HG03066 (cell line): ENCODE measurements at regions not wholly inside any gene's neighbourhood (a gene's known extent, or its start where the extent isn't known, plus 50 kb on each side); places are given as distances from the start of the nearest gene placed in this dataset.

Experiments used
- ATAC-seq: cut with Tn5 transposase; IDR thresholded peaks from one replicate; pipeline ENCODE4 v1.9.1; 2021; ENCODE audit warnings: low read depth; ENCODE audit not compliant: unreplicated experiment

GRCh38 chr10:8511026-8511425 is 456.5 kb downstream of the GATA3 start:
- no peak for ATAC-seq

GRCh38 chr10:8513155-8514147 is 459.0 kb downstream of the GATA3 start:
- no peak for ATAC-seq

- no peak for ATAC-seq
These were observed 465.9 kb downstream of the GATA3 start for GRCh38 chr10:8520382-8520781.

- ATAC-seq: no peak
These were observed 473.3 kb downstream of the GATA3 start for GRCh38 chr10:8527773-8528172.

- ATAC-seq: no peak
These were observed 476.6 kb downstream of the GATA3 start for GRCh38 chr10:8531116-8531515.

GRCh38 chr10:8532647-8533046 is 478.2 kb downstream of the GATA3 start:
- no peak for ATAC-seq

- no peak for ATAC-seq
These were observed 479.0 kb downstream of the GATA3 start for GRCh38 chr10:8533462-8533861.

- ATAC-seq: no peak
These were observed 479.6 kb downstream of the GATA3 start for GRCh38 chr10:8534096-8534495.

GRCh38 chr10:8534891-8535290 is 480.4 kb downstream of the GATA3 start:
- no peak for ATAC-seq

- no peak for ATAC-seq
These were observed 484.6 kb downstream of the GATA3 start for GRCh38 chr10:8539056-8539455.

GRCh38 chr10:8543361-8544056 is 489.0 kb downstream of the GATA3 start:
- ATAC-seq: no peak

GRCh38 chr10:8544057-8544380 is 489.5 kb downstream of the GATA3 start:
- ATAC-seq: no peak

- no peak for ATAC-seq
These were observed 490.0 kb downstream of the GATA3 start for GRCh38 chr10:8544500-8544899.

- ATAC-seq: no peak
These were observed 500.1 kb downstream of the GATA3 start for GRCh38 chr10:8554574-8554973.

- ATAC-seq: no peak
These were observed 501.8 kb downstream of the GATA3 start for GRCh38 chr10:8556321-8556720.

GRCh38 chr10:8563478-8563877 is 509.0 kb downstream of the GATA3 start:
- no peak for ATAC-seq

GRCh38 chr10:8566737-8567136 is 512.2 kb downstream of the GATA3 start:
- no peak for ATAC-seq

GRCh38 chr10:8568401-8568800 is 513.9 kb downstream of the GATA3 start:
- no peak for ATAC-seq

- no peak for ATAC-seq
These were observed 521.1 kb downstream of the GATA3 start for GRCh38 chr10:8575620-8576019.

GRCh38 chr10:8576281-8576680 is 521.8 kb downstream of the GATA3 start:
- no peak for ATAC-seq

GRCh38 chr10:8576911-8577310 is 522.4 kb downstream of the GATA3 start:
- no peak for ATAC-seq

GRCh38 chr10:8577686-8578085 is 523.2 kb downstream of the GATA3 start:
- ATAC-seq: no peak
